Pancreas (tissue), 10 donors: ENCODE measurements at regions not wholly inside any gene's neighbourhood (a gene's known extent, or its start where the extent isn't known, plus 50 kb on each side); places are given as distances from the start of the nearest gene placed in this dataset.
"Not testable (repeated sequence)": the region's sequence is repeated elsewhere in the genome, so short reads cannot be mapped to it uniquely, and the experiment has no call there.

Source experiments
- ATAC-seq, 4 donors: fragments of 200-7000 bp; cut with Tn5 transposase; one replicate each; pipeline versions ENCODE4 v1.8.0 to v1.9.1; 2020; ENCODE audit warnings: mild to moderate bottlenecking in 4 of 4, moderate library complexity in 4 of 4
- DNase-seq, 6 donors: peaks; one replicate each; pipeline ENCODE4 v3.0.0-alpha.2; 2020
- FAIRE-seq: peaks from 2 replicates; lab custom pipeline; 2012; peaks lifted over from hg19 to GRCh38; lab: Jason Lieb, UNC
- H3K27ac ChIP-seq, 4 donors: fragments of 200-600 bp; sonication (generic); 1 replicate in 3 of 4; 2 replicates in 1 of 4; pipeline versions ENCODE4 v1.5.0 to v1.8.0; 2020
- H3K27me3 ChIP-seq, 4 donors: fragments of 200-600 bp; one replicate each; pipeline ENCODE4 v1.8.0; 2021
- H3K36me3 ChIP-seq, 3 donors: fragments of 200-600 bp; sonication (generic) in 1 of 3; one replicate each; pipeline versions ENCODE4 v1.5.0 to v1.8.0; 2020 to 2021
- H3K4me1 ChIP-seq, 3 donors: fragments of 200-600 bp; one replicate each; pipeline ENCODE4 v1.8.0; 2021
- H3K4me3 ChIP-seq, 4 donors: fragments of 200-600 bp; sonication (generic) in 2 of 4; one replicate each; pipeline versions ENCODE4 v1.5.0 to v1.8.0; 2020 to 2021
- H3K9me3 ChIP-seq, 4 donors: fragments of 200-600 bp; one replicate each; pipeline ENCODE4 v1.8.0; 2021
- CTCF ChIP-seq, 4 donors: fragments of 200-600 bp; sonication (generic) in 3 of 4; IDR thresholded peaks; one replicate each; pipeline versions ENCODE4 v1.5.0 to v1.8.0; 2021; ENCODE audit warnings: antibody characterized with exemption in 4 of 4
- WGBS, 2 donors: extraction: QIAGEN DNeasy Blood & Tissue Kit; methylation state at CpG; one replicate each; pipeline ENCODE4 v1.1.7; 2013; 5-methylcytosine and 5-hydroxymethylcytosine counted together
- intact Hi-C, 3 donors: fragments of 100-400 bp; cut with DNase I; formaldehyde crosslinking; loops; one replicate each; pipeline versions ENCODE4 v1.11.1 to v1.14.2; 2022
- donor health status: healthy with polysubstance abuse.
- donor health status: DM: no; HTN: no; CAD: no; lungs with moderate emphysema.
- donor health status: DM: no; HTN: no; CAD: no.
- donor health status: control.
- donor health status: control.
- donor health status: Bipolar disorder and iron deficiency.
- donor health status: DM: yes; HTN: yes; CAD: no.
- donor health status: DM: no; HTN: no; CAD: no.
- donor health status: DM: no; HTN: no; CAD: no.
- donor health status: DM: yes; HTN: yes; CAD: no.

DNA sequence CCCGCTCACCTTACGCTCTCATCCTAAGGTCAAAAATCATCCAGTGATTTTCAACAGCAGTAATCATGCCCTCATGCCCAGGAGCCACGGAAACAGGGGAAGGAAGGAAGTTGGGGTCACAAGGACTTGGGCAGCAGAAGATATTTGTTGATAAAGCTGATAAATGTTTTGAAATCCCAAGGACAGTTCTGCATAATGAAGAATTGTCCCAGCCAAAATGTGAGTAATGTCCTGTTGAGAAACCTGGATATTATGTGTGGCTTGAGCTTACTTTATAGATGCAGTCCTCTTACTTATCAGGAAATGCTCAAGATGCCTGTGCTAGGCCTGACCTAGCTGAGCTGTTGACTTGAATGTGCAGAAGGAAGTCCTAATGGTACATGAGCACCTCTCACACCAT is 263.0 kb upstream of the ZFP42 start:
- Histone ChIP-seq H3K9me3 (no peaks in the 10 kb centered on the region), H3K4me3 (no peak overlapping the region), H3K36me3 (no peaks in the 10 kb centered on the region), H3K27me3 (no peaks in the 10 kb centered on the region), H3K4me1 (no peaks in the 10 kb centered on the region), H3K27ac (no peak overlapping the region)
- DNase-seq (no peak), ATAC-seq (no peak), FAIRE-seq (no peak)
- 65 to 69% methylated on average over 3 of the region's 3 CpGs for WGBS, 2 donors
- no peak for TF ChIP-seq CTCF (IDR thresholded peaks at IDR 0.05)
- intact Hi-C loops = no loop called here

- TF ChIP-seq CTCF (IDR thresholded peaks at IDR 0.05) = no peak
- no peak for DNase-seq
- H3K4me3 ChIP-seq = no peak overlapping the region
- no peaks in the 10 kb centered on the region for H3K27me3 ChIP-seq
- no peaks in the 10 kb centered on the region for H3K36me3 ChIP-seq
- no peak for FAIRE-seq
- peaks cover 0 to 3% (median 0%) of the 10 kb centered on the region in 4 donors for H3K9me3 ChIP-seq
- no peak overlapping the region for H3K27ac ChIP-seq
- no peak for ATAC-seq
- WGBS, 2 donors = 71 to 76% methylated on average over 1 of the region's 1 CpG
- H3K4me1 ChIP-seq = no peaks in the 10 kb centered on the region
- intact Hi-C loops = no loop called here
These were observed 255.8 kb upstream of the ZFP42 start for GRCh38 chr4:187739771-187740170.

- WGBS, 2 donors = 87 to 91% methylated on average over 10 of the region's 10 CpGs
- no peaks in the 10 kb centered on the region for H3K36me3 ChIP-seq
These were observed 250.7 kb upstream of the ZFP42 start for GRCh38 chr4:187744911-187745310.

DNA sequence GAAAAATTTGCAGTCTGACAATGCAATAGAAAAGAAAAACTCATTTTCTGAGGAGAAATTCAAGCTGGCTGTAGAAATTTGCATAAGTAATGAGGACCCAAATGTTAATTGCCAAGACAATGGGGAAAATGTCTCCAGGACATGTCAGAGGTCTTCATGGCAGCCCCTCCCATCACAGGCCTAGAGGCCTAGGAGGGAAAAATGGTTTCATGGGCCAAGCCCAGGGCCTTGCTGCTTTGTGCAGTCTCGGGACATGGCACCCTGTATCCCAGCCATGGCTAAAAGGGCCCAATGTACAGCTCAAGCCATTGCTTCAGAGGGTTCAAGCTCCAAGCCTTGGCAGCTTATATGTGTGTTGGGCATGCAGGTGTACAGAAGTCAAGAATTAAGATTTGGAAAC is 244.9 kb upstream of the ZFP42 start:
- FAIRE-seq, intact Hi-C loops, H3K4me3 ChIP-seq, ATAC-seq, H3K36me3 ChIP-seq, H3K4me1 ChIP-seq, H3K27me3 ChIP-seq, H3K27ac ChIP-seq, DNase-seq, H3K9me3 ChIP-seq: not testable (repeated sequence)
- WGBS, 2 donors = 68 to 100% methylated on average over 1 of the region's 1 CpG

More at GRCh38 chr4:187744911-187745310, 250.7 kb upstream of the ZFP42 start:
- Histone ChIP-seq H3K9me3 (peaks cover 0 to 3% (median 0%) of the 10 kb centered on the region in 4 donors), H3K4me1 (no peaks in the 10 kb centered on the region), H3K27me3 (no peaks in the 10 kb centered on the region), H3K27ac (no peak overlapping the region), H3K4me3 (no peak overlapping the region)
- ATAC-seq (no peak), DNase-seq (no peak), FAIRE-seq (no peak)
- TF ChIP-seq CTCF (IDR thresholded peaks at IDR 0.05) = no peak
- intact Hi-C loops = no loop called here

GRCh38 chr4:187767158-187767557 is 228.4 kb upstream of the ZFP42 start:
- 27 to 31% methylated on average over 3 of the region's 3 CpGs for WGBS, 2 donors
- ATAC-seq (peak in 3 of 4 donors; percentile 35 to 71 (median 37)), FAIRE-seq (no peak), DNase-seq (no peak)
- Histone ChIP-seq H3K4me3 (no peak overlapping the region), H3K36me3 (no peaks in the 10 kb centered on the region), H3K4me1 (peaks cover 0 to 5% (median 0%) of the 10 kb centered on the region in 3 donors), H3K27ac (no peak overlapping the region), H3K9me3 (no peaks in the 10 kb centered on the region), H3K27me3 (no peaks in the 10 kb centered on the region)
- no peak for TF ChIP-seq CTCF (IDR thresholded peaks at IDR 0.05)
- intact Hi-C loops = no loop called here
